PFSK-1 (cell line): ENCODE measurements at regions not wholly inside any gene's neighbourhood (a gene's known extent, or its start where the extent isn't known, plus 50 kb on each side); places are given as distances from the start of the nearest gene placed in this dataset.

Experiments
- FOXP2 ChIP-seq: optimal IDR thresholded peaks from 2 replicates; pipeline ENCODE3; 2011; ENCODE audit warnings: borderline replicate concordance, control low read depth, inconsistent platforms; ENCODE audit not compliant: insufficient read depth; ENCODE audit errors: extremely low read length, extremely low read depth
- REST ChIP-seq, 2 experiments: IDR thresholded peaks; 2 replicates each; pipeline versions ENCODE4 v1.6.1 to v1.8.0; 2011 to 2012; ENCODE audit warnings: low read depth in 2 of 2, low read length in 2 of 2, control low read depth in 1 of 2, inconsistent platforms in 1 of 2, mild to moderate bottlenecking in 1 of 2, moderate library complexity in 1 of 2; ENCODE audit not compliant: insufficient read depth in 1 of 2
- TAF1 ChIP-seq: IDR thresholded peaks from 2 replicates; pipeline ENCODE4 v1.6.1; 2012; ENCODE audit warnings: low read length, control low read depth, borderline replicate concordance; ENCODE audit not compliant: insufficient read depth

- no peak for TF ChIP-seq TAF1
- TF ChIP-seq FOXP2, result no peak
- TF ChIP-seq REST (IDR thresholded peaks at IDR 0.05; ENCODE audit: insufficient read depth in 1 of 2, low read depth in 2 of 2, low read length in 2 of 2), result no peak
Measured at GRCh38 chr9:78753039-78753438, 456.1 kb downstream of the PSAT1 start.
